DOHH2 (cell line): ENCODE measurements at regions not wholly inside any gene's neighbourhood (a gene's known extent, or its start where the extent isn't known, plus 50 kb on each side); places are given as distances from the start of the nearest gene placed in this dataset.

Experiments used
- H3F3A ChIP-seq: fragments of 200-600 bp; sonication (generic), shearing (Covaris generic); 2 replicates; pipeline ENCODE4 v1.6.0; 2016; ENCODE audit warnings: antibody characterized with exemption, mild to moderate bottlenecking; ENCODE audit not compliant: control insufficient read depth, insufficient read depth
- H3K27ac ChIP-seq: fragments of 200-600 bp; sonication (generic); 2 replicates; pipeline ENCODE4 v1.5.1; 2014; ENCODE audit warnings: low read depth, mild to moderate bottlenecking, low read length, moderate library complexity
- H3K27me3 ChIP-seq: fragments of 200-600 bp; sonication (generic); 2 replicates; pipeline ENCODE4 v1.6.1; 2014; ENCODE audit warnings: mild to moderate bottlenecking, low read length, mixed read lengths; ENCODE audit not compliant: control insufficient read depth
- H3K36me3 ChIP-seq: fragments of 200-600 bp; sonication (generic); 2 replicates; pipeline ENCODE4 v1.6.1; 2014; ENCODE audit warnings: mild to moderate bottlenecking, low read length, moderate library complexity, mixed read lengths; ENCODE audit not compliant: control insufficient read depth
- H3K4me1 ChIP-seq: fragments of 200-600 bp; sonication (generic); 2 replicates; pipeline ENCODE4 v1.6.1; 2014; ENCODE audit warnings: mild to moderate bottlenecking, low read length, mixed read lengths; ENCODE audit not compliant: control insufficient read depth
- H3K4me2 ChIP-seq: fragments of 200-600 bp; sonication (generic); 2 replicates; pipeline ENCODE4 v1.6.0; 2014; ENCODE audit warnings: mild to moderate bottlenecking, low read length, moderate library complexity
- H3K4me3 ChIP-seq: fragments of 200-600 bp; sonication (generic); 2 replicates; pipeline ENCODE4 v1.5.1; 2014; ENCODE audit warnings: mild to moderate bottlenecking, low read length, mixed read lengths
- H3K79me2 ChIP-seq: fragments of 200-600 bp; sonication (generic); 2 replicates; pipeline ENCODE4 v1.6.1; 2014; ENCODE audit warnings: mild to moderate bottlenecking, low read length, mixed read lengths; ENCODE audit not compliant: control insufficient read depth
- H3K9me2 ChIP-seq: fragments of 200-600 bp; sonication (generic); replicated peaks from 2 replicates; pipeline ENCODE4 v1.6.1; 2014; ENCODE audit warnings: mild to moderate bottlenecking, low read length, mixed read lengths; ENCODE audit not compliant: control insufficient read depth
- H3K9me3 ChIP-seq: fragments of 200-600 bp; sonication (generic); 2 replicates; pipeline ENCODE4 v1.6.1; 2014; ENCODE audit warnings: antibody characterized with exemption, low read length, mixed read lengths; ENCODE audit not compliant: control insufficient read depth, insufficient read depth
- H4K20me1 ChIP-seq: fragments of 200-600 bp; sonication (generic); 2 replicates; pipeline ENCODE4 v1.6.0; 2014; ENCODE audit warnings: low read depth, mild to moderate bottlenecking, antibody characterized with exemption, low read length, moderate library complexity; ENCODE audit not compliant: control insufficient read depth, insufficient read depth
- CTCF ChIP-seq: fragments of 200-600 bp; sonication (generic); IDR thresholded peaks from one replicate; pipeline ENCODE4 v1.5.1; 2014; ENCODE audit warnings: antibody characterized with exemption, mild to moderate bottlenecking, low read depth, low read length; ENCODE audit not compliant: poor library complexity, severe bottlenecking
- EZH2phosphoT487 ChIP-seq: fragments of 200-600 bp; sonication (generic); IDR thresholded peaks from 2 replicates; pipeline ENCODE4 v1.6.1; 2017; ENCODE audit warnings: borderline replicate concordance, mild to moderate bottlenecking, antibody characterized with exemption, low read length, moderate library complexity, mixed read lengths

- Histone ChIP-seq H3K4me3 (no peak overlapping the region), H3F3A (no peaks in the 10 kb centered on the region), H3K36me3 (no peaks in the 10 kb centered on the region), H4K20me1 (no peaks in the 10 kb centered on the region), H3K4me1 (no peaks in the 10 kb centered on the region), H3K27ac (no peak overlapping the region), H3K79me2 (no peaks in the 10 kb centered on the region), H3K4me2 (no peak overlapping the region), H3K9me3 (no peaks in the 10 kb centered on the region), H3K27me3 (no peaks in the 10 kb centered on the region), H3K9me2 (no peaks in the 10 kb centered on the region)
- TF ChIP-seq EZH2phosphoT487 (no peak), CTCF (no peak)
Measured at GRCh38 chr4:24720436-24720835, 74.9 kb upstream of the SOD3 start.

GRCh38 chr4:24720979-24721378 lies 74.4 kb upstream of the SOD3 start:
- no peak overlapping the region for H3K4me2 ChIP-seq
- no peaks in the 10 kb centered on the region for H3K4me1 ChIP-seq
- H3K27ac ChIP-seq: no peak overlapping the region
- H3K36me3 ChIP-seq: no peaks in the 10 kb centered on the region
- H3K9me3 ChIP-seq: no peaks in the 10 kb centered on the region
- no peaks in the 10 kb centered on the region for H4K20me1 ChIP-seq
- no peaks in the 10 kb centered on the region for H3K27me3 ChIP-seq
- H3K79me2 ChIP-seq: no peaks in the 10 kb centered on the region
- TF ChIP-seq EZH2phosphoT487 (no peak), CTCF (no peak)
- no peaks in the 10 kb centered on the region for H3F3A ChIP-seq
- no peak overlapping the region for H3K4me3 ChIP-seq
- no peaks in the 10 kb centered on the region for H3K9me2 ChIP-seq

GRCh38 chr4:24722026-24722568 lies 73.3 kb upstream of the SOD3 start:
- TF ChIP-seq EZH2phosphoT487 (no peak), CTCF (no peak)
- Histone ChIP-seq H3K79me2 (no peaks in the 10 kb centered on the region), H3K4me1 (no peaks in the 10 kb centered on the region)

More at GRCh38 chr4:24722026-24722568, 73.3 kb upstream of the SOD3 start:
- no peaks in the 10 kb centered on the region for H3K36me3 ChIP-seq
- no peak overlapping the region for H3K4me3 ChIP-seq
- no peaks in the 10 kb centered on the region for H3K9me2 ChIP-seq
- H4K20me1 ChIP-seq: no peaks in the 10 kb centered on the region
- H3K4me2 ChIP-seq: no peak overlapping the region
- no peak overlapping the region for H3K27ac ChIP-seq
- H3F3A ChIP-seq: no peaks in the 10 kb centered on the region
- no peaks in the 10 kb centered on the region for H3K9me3 ChIP-seq
- H3K27me3 ChIP-seq: no peaks in the 10 kb centered on the region
